ENCODE measurements at regions not wholly inside any gene's neighbourhood (a gene's known extent, or its start where the extent isn't known, plus 50 kb on each side); places are given as distances from the start of the nearest gene placed in this dataset.
"Not testable (repeated sequence)": the region's sequence is repeated elsewhere in the genome, so short reads cannot be mapped to it uniquely, and the experiment has no call there.

DNA sequence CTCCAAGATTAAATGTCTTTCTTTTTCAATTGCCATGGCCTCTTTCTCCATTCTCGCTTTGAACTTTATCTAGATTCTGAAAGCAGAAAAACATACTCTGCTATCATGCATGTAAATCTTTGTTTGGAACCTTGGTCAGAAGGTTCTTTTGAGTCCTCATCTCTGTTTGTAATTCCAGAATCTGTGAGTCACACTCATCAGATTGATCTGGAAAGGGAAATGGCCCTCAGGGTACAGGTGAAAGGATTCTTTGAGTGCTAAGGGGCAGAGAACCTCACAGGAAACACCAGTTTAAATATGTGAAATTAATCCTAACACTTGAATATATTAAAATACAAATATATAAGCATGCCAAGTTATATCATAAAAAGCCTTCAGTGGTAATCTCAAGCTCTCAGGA, 211.0 kb upstream of the ADGRL3 start:
- Mint-ChIP-seq H3K36me3 (no peaks in the 10 kb centered on the region), H3K9me3 (peaks cover 13% of the 10 kb centered on the region), H3K4me1 (no peaks in the 10 kb centered on the region), H3K27ac (no peak overlapping the region), H3K27me3 (ENCODE audit: low read depth) (no peaks in the 10 kb centered on the region), H3K4me3 (no peak overlapping the region)
- no peak for DNase-seq (ENCODE audit: low spot score in 2 of 2, unreplicated experiment in 2 of 2)
- TF ChIP-seq, protein P1, sequence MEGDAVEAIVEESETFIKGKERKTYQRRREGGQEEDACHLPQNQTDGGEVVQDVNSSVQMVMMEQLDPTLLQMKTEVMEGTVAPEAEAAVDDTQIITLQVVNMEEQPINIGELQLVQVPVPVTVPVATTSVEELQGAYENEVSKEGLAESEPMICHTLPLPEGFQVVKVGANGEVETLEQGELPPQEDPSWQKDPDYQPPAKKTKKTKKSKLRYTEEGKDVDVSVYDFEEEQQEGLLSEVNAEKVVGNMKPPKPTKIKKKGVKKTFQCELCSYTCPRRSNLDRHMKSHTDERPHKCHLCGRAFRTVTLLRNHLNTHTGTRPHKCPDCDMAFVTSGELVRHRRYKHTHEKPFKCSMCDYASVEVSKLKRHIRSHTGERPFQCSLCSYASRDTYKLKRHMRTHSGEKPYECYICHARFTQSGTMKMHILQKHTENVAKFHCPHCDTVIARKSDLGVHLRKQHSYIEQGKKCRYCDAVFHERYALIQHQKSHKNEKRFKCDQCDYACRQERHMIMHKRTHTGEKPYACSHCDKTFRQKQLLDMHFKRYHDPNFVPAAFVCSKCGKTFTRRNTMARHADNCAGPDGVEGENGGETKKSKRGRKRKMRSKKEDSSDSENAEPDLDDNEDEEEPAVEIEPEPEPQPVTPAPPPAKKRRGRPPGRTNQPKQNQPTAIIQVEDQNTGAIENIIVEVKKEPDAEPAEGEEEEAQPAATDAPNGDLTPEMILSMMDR (IDR thresholded peaks at IDR 0.05; ENCODE audit: unreplicated experiment), result no peak

DNA sequence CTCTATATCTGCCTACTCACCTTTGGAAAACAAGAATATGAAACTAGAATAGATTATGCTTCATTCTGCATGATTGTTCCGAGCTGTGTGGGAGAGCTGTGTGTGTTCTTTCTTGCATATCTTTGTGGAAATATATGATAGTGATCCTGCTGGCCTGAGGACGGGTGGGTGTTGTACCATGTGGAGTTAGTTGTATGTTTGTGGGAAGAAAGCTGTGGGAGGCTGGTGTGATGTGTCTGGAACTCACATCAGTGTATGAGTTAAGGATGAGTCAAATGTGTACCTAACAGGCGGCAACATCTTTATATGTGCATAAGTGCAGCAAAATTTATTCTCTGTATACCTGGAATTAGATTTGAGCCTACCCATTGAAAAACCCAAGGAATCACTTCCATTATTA, 208.1 kb upstream of the ADGRL3 start:
- no peaks in the 10 kb centered on the region for H3K36me3 Mint-ChIP-seq
- H3K4me1 Mint-ChIP-seq, result no peaks in the 10 kb centered on the region
- TF ChIP-seq, protein P1 (IDR thresholded peaks at IDR 0.05; ENCODE audit: unreplicated experiment), result no peak
- no peaks in the 10 kb centered on the region for H3K27me3 Mint-ChIP-seq (ENCODE audit: low read depth)
- no peak overlapping the region for H3K4me3 Mint-ChIP-seq
- no peak overlapping the region for H3K27ac Mint-ChIP-seq
- DNase-seq (ENCODE audit: low spot score in 2 of 2, unreplicated experiment in 2 of 2), result no peak
- peaks cover 3% of the 10 kb centered on the region for H3K9me3 Mint-ChIP-seq

DNA sequence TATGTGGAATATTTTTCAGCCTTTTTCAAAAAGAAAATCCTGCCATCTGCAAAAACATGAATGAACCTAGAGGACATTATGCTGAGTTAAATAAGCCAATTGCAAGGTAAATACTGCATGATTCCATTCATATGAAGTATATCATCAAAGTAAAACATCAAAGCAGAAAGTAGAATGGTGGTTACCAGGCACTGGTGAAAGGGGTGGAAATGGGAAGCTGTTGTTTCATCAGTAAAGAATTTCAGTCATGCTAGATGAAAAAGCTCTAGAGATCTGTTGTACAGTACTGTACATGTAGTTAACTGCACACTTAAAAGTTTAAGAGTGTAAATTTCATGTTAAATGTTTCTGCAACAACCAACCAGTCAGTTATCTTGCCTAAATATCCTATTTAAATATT, 196.8 kb upstream of the ADGRL3 start:
- Mint-ChIP-seq H3K9me3 (peaks cover 36% of the 10 kb centered on the region), H3K27me3 (ENCODE audit: low read depth) (no peaks in the 10 kb centered on the region), H3K4me1 (peaks cover 6% of the 10 kb centered on the region), H3K27ac (no peak overlapping the region), H3K4me3 (no peak overlapping the region), H3K36me3 (peaks cover 8% of the 10 kb centered on the region)
- no peak for DNase-seq (ENCODE audit: low spot score in 2 of 2, unreplicated experiment in 2 of 2)
- TF ChIP-seq, protein P1 (IDR thresholded peaks at IDR 0.05; ENCODE audit: unreplicated experiment), result no peak

DNA sequence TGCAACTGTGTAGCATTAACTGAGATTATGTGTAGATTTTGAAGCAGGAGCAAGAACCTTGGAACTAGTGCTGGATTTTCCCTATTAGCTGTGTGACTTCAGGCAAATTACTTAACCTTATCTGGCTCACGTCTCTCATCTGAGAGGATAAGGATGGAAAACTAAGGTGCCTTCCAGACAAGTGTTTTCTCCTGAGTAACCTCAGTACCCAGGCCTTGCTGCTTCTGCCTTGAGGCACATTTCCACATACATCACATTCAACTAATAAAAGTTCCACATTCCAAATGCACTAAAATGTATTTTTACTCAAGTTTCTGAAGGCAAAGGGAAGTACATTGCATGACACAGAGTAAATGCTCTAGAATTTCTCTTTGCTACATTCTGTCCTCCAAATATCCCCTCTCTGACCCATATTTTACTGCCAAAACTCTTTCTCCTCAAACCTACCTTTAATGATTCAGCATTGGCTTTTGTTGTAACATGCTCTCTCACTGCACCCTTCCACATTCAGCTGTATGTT, 195.4 kb upstream of the ADGRL3 start:
- no peaks in the 10 kb centered on the region for H3K27me3 Mint-ChIP-seq (ENCODE audit: low read depth)
- TF ChIP-seq, protein P1 (IDR thresholded peaks at IDR 0.05; ENCODE audit: unreplicated experiment), result no peak
- DNase-seq (ENCODE audit: low spot score in 2 of 2, unreplicated experiment in 2 of 2), result no peak
- H3K36me3 Mint-ChIP-seq, result peaks cover 8% of the 10 kb centered on the region
- no peak overlapping the region for H3K4me3 Mint-ChIP-seq
- H3K27ac Mint-ChIP-seq, result no peak overlapping the region
- peaks cover 33% of the 10 kb centered on the region for H3K9me3 Mint-ChIP-seq
- H3K4me1 Mint-ChIP-seq, result peaks cover 6% of the 10 kb centered on the region

DNA sequence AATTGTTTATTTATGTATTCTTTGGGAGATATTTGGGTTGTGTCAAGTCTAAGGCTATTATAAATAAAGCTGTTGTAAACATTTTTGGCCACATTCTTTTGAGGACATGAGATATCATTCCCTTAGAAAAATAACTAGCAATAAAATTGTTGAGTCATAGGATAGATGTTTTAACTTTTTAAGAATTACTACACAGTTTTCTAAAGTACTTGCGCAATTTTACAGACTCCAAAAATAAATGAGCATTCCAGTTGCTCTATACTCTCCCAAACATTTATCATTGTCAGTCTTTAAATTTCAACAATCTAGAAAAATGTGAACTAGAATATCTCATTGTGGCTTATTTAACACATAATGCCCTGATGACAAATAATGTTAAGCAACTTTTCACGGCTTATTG, 189.1 kb upstream of the ADGRL3 start:
- DNase-seq (ENCODE audit: low spot score in 2 of 2, unreplicated experiment in 2 of 2), result no peak
- H3K4me1 Mint-ChIP-seq, result no peaks in the 10 kb centered on the region
- H3K9me3 Mint-ChIP-seq, result peaks cover 36% of the 10 kb centered on the region
- no peak overlapping the region for H3K4me3 Mint-ChIP-seq
- no peak overlapping the region for H3K27ac Mint-ChIP-seq
- H3K27me3 Mint-ChIP-seq (ENCODE audit: low read depth), result no peaks in the 10 kb centered on the region
- TF ChIP-seq, protein P1 (IDR thresholded peaks at IDR 0.05; ENCODE audit: unreplicated experiment), result no peak
- peaks cover under 1% of the 10 kb centered on the region for H3K36me3 Mint-ChIP-seq

DNA sequence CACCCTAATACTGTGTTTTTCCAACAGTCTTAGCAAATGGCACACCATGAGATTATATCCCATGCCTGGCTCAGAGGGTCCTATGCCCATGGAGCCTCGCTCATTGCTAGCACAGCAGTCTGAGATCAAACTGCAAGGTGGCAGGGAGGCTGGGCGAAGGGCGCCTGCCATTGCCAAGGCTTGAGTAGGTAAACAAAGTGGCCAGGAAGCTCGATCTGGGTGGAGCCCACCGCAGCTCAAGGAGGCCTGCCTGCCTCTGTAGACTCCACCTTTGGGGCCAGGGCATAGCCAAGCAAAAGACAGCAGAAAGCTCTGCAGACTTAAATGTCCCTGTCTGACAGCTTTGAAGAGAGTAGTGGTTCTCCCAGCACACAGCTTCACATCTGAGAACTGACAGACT, 188.2 kb upstream of the ADGRL3 start:
- H3K27ac Mint-ChIP-seq; H3K27me3 Mint-ChIP-seq (ENCODE audit: low read depth); DNase-seq (ENCODE audit: low spot score in 2 of 2, unreplicated experiment in 2 of 2); H3K36me3 Mint-ChIP-seq; H3K4me3 Mint-ChIP-seq; H3K4me1 Mint-ChIP-seq: not testable (repeated sequence)
- H3K9me3 Mint-ChIP-seq, result peaks cover 38% of the 10 kb centered on the region

All from mesothelial cell of epicardium (in vitro differentiated cells).